Fibroblast of lung (primary cell): ENCODE measurements at regions not wholly inside any gene's neighbourhood (a gene's known extent, or its start where the extent isn't known, plus 50 kb on each side); places are given as distances from the start of the nearest gene placed in this dataset.

Source experiments
- DNase-seq, 2 donors: peaks; one replicate each; pipeline versions ENCODE4 v3.0.0 to v3.0.0-alpha.2; 2010; ENCODE audit warnings: low read depth in 2 of 2
- H2AFZ ChIP-seq: 2 replicates; pipeline ENCODE4 v1.5.1; 2012; ENCODE audit warnings: low read length, control low read depth, inconsistent platforms
- H3K27ac ChIP-seq: 2 replicates; pipeline ENCODE4 v1.5.1; 2011; ENCODE audit warnings: low read length, control low read depth; ENCODE audit not compliant: insufficient read depth
- H3K27me3 ChIP-seq: 2 replicates; pipeline ENCODE4 v1.5.1; 2011; ENCODE audit warnings: mild to moderate bottlenecking, low read length; ENCODE audit not compliant: control insufficient read depth, insufficient read depth
- H3K36me3 ChIP-seq: 2 replicates; pipeline ENCODE4 v1.5.1; 2011; ENCODE audit warnings: low read length; ENCODE audit not compliant: control insufficient read depth, insufficient read depth
- H3K4me1 ChIP-seq: 2 replicates; pipeline ENCODE4 v1.5.1; 2011; ENCODE audit warnings: low read length; ENCODE audit not compliant: control insufficient read depth, insufficient read depth; ENCODE audit errors: extremely low read depth
- H3K4me2 ChIP-seq: 2 replicates; pipeline ENCODE4 v1.5.1; 2011; ENCODE audit warnings: low read length, control low read depth; ENCODE audit not compliant: insufficient read depth; ENCODE audit errors: extremely low read depth
- H3K4me3 ChIP-seq, 4 experiments: fragments of 200-600 bp in 1 of 4; sonication (generic) in 1 of 4; replicated peaks in 1 of 4; 2 replicates each; pipeline ENCODE4 v1.5.1; 2011 to 2016; ENCODE audit warnings: low read length in 4 of 4, low read depth in 3 of 4, mild to moderate bottlenecking in 3 of 4, control low read depth in 2 of 4, inconsistent platforms in 1 of 4, mixed read lengths in 1 of 4; ENCODE audit not compliant: insufficient read depth in 1 of 4; ENCODE audit errors: control extremely low read depth in 1 of 4
- H3K79me2 ChIP-seq: 2 replicates; pipeline ENCODE4 v1.5.1; 2012; ENCODE audit warnings: mild to moderate bottlenecking, low read length, inconsistent platforms; ENCODE audit not compliant: control insufficient read depth, insufficient read depth
- H3K9ac ChIP-seq: 2 replicates; pipeline ENCODE4 v1.5.1; 2011; ENCODE audit warnings: mild to moderate bottlenecking, low read length, control low read depth; ENCODE audit not compliant: insufficient read depth
- H3K9me3 ChIP-seq: 2 replicates; pipeline ENCODE4 v1.5.1; 2012; ENCODE audit warnings: low read depth, low read length; ENCODE audit not compliant: control insufficient read depth, insufficient read depth
- H4K20me1 ChIP-seq: 2 replicates; pipeline ENCODE4 v1.5.1; 2011; ENCODE audit warnings: low read length; ENCODE audit not compliant: control insufficient read depth, insufficient read depth; ENCODE audit errors: extremely low read depth
- EZH2 ChIP-seq: IDR thresholded peaks from 2 replicates; pipeline ENCODE4 v1.5.1; 2012; ENCODE audit warnings: low read length, control low read depth, mild to moderate bottlenecking; ENCODE audit errors: missing control alignments
- TF ChIP-seq, protein P1 (sequence below), 2 donors: IDR thresholded peaks in 1 of 2; conservative IDR thresholded peaks in 1 of 2; 1 replicate in 1 of 2; 2 replicates in 1 of 2; pipeline ENCODE4 v1.5.1; 2011 to 2012; ENCODE audit warnings: low read length in 2 of 2, control low read depth in 1 of 2, inconsistent platforms in 1 of 2, low read depth in 1 of 2, mild to moderate bottlenecking in 1 of 2

DNA sequence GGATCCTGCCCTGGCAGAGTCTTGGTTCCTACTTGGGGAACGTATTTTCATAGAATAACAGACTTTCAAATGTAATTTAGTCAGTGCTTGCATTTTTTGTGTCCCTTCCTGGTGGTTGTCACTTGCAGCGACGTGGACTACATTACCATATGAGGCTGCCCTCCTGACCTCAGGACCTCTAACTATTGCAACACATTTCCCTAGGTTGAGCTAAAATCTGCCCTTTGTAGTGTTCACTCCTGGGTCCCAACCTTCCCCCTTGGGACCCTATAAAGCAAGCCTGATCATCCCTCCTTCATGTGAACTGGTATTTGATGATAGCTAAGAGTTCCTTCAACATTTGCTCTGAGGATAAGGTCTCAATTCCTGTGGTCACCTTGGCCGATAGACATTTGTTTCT is 95.6 kb upstream of the CACNA1E start:
- H3K9ac ChIP-seq = no peak overlapping the region

DNA sequence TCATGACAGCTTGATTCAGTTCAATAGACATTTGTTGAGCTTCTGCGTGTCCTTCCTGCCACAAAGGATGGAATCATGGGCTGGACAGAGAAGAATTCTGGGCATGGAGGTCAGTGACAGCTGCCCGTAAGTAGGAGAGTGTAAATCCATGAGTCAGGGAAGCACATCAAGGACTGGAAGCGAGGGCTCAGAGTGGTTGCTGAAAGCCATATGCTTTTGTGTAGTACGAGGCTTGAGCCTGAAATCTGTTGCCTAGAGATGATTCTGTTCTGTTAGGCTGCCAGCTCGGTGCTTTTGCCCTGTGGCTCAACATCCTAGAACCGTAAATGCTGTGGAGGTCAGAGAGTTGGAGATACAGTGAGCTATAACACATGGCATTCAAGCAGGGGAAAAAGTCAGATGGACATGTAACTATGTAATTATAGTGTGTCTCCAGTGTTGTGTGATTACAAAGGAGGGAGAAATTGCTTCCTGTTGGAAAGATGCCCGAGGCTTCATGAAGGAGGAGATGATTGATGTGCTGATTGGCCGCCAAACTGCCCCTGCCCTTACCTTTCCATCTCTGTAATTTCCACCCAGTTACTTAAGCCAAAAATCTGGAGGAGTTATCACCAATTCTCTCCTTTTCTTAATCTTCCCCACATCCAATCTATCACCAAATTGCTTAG is 92.8 kb upstream of the CACNA1E start:
- H3K36me3 ChIP-seq = no peaks in the 10 kb centered on the region
- no peak overlapping the region for H2AFZ ChIP-seq
- no peak overlapping the region for H3K4me2 ChIP-seq
- H3K4me3 ChIP-seq = no peak overlapping the region
- H4K20me1 ChIP-seq = no peaks in the 10 kb centered on the region
- no peaks in the 10 kb centered on the region for H3K4me1 ChIP-seq
- no peak overlapping the region for H3K27ac ChIP-seq
- H3K27me3 ChIP-seq = no peaks in the 10 kb centered on the region
- TF ChIP-seq EZH2 = no peak
- TF ChIP-seq, protein P1, sequence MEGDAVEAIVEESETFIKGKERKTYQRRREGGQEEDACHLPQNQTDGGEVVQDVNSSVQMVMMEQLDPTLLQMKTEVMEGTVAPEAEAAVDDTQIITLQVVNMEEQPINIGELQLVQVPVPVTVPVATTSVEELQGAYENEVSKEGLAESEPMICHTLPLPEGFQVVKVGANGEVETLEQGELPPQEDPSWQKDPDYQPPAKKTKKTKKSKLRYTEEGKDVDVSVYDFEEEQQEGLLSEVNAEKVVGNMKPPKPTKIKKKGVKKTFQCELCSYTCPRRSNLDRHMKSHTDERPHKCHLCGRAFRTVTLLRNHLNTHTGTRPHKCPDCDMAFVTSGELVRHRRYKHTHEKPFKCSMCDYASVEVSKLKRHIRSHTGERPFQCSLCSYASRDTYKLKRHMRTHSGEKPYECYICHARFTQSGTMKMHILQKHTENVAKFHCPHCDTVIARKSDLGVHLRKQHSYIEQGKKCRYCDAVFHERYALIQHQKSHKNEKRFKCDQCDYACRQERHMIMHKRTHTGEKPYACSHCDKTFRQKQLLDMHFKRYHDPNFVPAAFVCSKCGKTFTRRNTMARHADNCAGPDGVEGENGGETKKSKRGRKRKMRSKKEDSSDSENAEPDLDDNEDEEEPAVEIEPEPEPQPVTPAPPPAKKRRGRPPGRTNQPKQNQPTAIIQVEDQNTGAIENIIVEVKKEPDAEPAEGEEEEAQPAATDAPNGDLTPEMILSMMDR (conservative IDR thresholded peaks at IDR 0.05 in 1 of 2, IDR thresholded peaks at IDR 0.05 in 1 of 2; ENCODE audit: low read depth in 1 of 2, low read length in 2 of 2) = no peak
- H3K79me2 ChIP-seq = no peaks in the 10 kb centered on the region
- no peaks in the 10 kb centered on the region for H3K9me3 ChIP-seq
- DNase-seq = no peak
- no peak overlapping the region for H3K9ac ChIP-seq

More for the DNA sequence above, 95.6 kb upstream of the CACNA1E start:
- H2AFZ ChIP-seq = no peak overlapping the region
- no peaks in the 10 kb centered on the region for H3K9me3 ChIP-seq
- no peaks in the 10 kb centered on the region for H3K79me2 ChIP-seq
- no peaks in the 10 kb centered on the region for H3K4me1 ChIP-seq
- H3K27ac ChIP-seq = no peak overlapping the region
- H3K4me3 ChIP-seq = no peak overlapping the region
- H3K27me3 ChIP-seq = no peaks in the 10 kb centered on the region
- TF ChIP-seq, protein P1 (conservative IDR thresholded peaks at IDR 0.05 in 1 of 2, IDR thresholded peaks at IDR 0.05 in 1 of 2; ENCODE audit: low read depth in 1 of 2, low read length in 2 of 2) = no peak
- no peak for TF ChIP-seq EZH2
- H3K4me2 ChIP-seq = no peak overlapping the region
- no peaks in the 10 kb centered on the region for H3K36me3 ChIP-seq
- H4K20me1 ChIP-seq = no peaks in the 10 kb centered on the region
- DNase-seq = no peak

DNA sequence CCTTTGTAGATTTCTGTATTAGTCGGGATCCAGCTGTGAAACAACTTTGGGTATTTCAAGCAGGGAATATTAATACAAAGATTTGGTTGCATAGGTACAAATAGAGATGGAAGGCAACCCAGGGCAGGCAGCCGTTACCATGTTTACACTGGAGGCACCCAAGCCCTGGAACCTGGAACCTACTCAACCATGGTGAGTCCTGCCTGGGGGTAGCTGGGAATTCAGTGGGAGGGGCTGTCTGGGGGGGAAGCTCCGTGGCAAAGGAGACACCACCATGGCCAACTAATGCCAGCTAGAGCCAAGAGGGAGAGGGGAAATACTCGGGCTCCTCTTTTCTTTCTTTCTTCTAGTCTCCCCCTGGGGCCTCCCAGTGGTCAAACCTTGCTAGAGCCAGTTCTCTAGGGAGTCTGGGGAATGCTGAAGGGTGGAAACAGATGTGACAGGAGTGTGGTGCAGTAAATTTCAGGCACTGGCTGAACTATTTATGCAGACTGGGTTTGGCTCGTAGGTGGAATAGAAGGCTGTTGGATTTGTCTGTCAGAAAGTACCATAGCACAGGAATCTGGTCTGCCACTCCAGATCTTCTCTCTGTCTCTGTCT is 91.9 kb upstream of the CACNA1E start:
- Histone ChIP-seq H3K27ac (no peak overlapping the region), H3K36me3 (no peaks in the 10 kb centered on the region), H3K9me3 (no peaks in the 10 kb centered on the region), H4K20me1 (no peaks in the 10 kb centered on the region), H3K4me1 (no peaks in the 10 kb centered on the region), H3K27me3 (no peaks in the 10 kb centered on the region), H2AFZ (no peak overlapping the region), H3K9ac (no peak overlapping the region), H3K4me2 (no peak overlapping the region), H3K4me3 (no peak overlapping the region), H3K79me2 (no peaks in the 10 kb centered on the region)
- no peak for TF ChIP-seq EZH2
- TF ChIP-seq, protein P1 (conservative IDR thresholded peaks at IDR 0.05 in 1 of 2, IDR thresholded peaks at IDR 0.05 in 1 of 2; ENCODE audit: low read depth in 1 of 2, low read length in 2 of 2) = no peak
- no peak for DNase-seq
